HG03439 (cell line): ENCODE measurements at regions not wholly inside any gene's neighbourhood (a gene's known extent, or its start where the extent isn't known, plus 50 kb on each side); places are given as distances from the start of the nearest gene placed in this dataset.
"Not testable (repeated sequence)": the region's sequence is repeated elsewhere in the genome, so short reads cannot be mapped to it uniquely, and the experiment has no call there.

ENCODE experiments used
- ATAC-seq: cut with Tn5 transposase; IDR thresholded peaks from one replicate; pipeline ENCODE4 v1.9.1; 2021; ENCODE audit warnings: mild to moderate bottlenecking, moderate library complexity; ENCODE audit not compliant: unreplicated experiment

DNA sequence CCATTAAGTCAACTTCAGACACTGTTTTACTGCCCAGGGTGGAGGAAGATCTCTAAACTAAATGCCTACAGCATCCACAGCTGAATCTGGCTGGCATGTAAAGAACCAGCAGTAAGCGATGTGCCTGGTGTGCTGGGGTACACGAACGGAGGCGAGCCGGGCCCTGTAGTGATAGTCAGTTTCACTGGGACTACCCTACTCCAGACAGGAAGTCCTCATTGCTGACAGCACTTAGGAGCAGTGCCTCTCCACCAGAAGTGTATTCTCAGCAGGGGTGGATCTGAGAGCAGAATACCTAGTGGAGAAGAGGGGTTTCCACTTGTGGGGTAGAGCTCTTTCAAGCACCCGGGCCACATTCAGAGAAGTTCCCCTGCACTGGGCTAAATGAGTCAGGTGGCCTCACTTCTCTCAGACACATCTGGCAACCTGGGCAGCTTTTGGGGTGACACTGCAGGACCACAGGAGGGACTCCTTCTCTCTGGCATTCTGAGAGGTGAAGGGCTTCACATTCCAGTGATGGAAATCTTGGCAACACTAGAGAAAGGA, 290.3 kb upstream of the PLGLB1 start:
- not testable (repeated sequence) for ATAC-seq

DNA sequence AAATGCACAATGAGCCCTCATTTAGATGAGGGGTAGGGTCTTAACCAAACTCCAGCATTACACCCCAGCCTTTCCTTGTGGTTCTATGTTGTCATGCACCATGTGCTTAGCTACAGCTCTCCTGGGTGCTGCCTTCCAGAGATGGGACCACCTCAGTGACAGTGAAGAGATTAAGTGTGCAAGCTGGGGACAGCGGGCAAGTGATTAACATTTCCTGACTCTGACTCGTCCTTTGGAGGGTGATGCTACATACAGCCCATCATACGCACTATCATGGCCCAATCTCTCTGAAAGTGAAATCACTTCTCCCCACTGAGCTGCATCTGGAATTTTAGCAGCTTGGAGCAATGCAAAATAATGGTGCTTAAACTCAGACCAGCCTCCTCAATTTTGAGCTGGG, 293.0 kb upstream of the PLGLB1 start:
- not testable (repeated sequence) for ATAC-seq

DNA sequence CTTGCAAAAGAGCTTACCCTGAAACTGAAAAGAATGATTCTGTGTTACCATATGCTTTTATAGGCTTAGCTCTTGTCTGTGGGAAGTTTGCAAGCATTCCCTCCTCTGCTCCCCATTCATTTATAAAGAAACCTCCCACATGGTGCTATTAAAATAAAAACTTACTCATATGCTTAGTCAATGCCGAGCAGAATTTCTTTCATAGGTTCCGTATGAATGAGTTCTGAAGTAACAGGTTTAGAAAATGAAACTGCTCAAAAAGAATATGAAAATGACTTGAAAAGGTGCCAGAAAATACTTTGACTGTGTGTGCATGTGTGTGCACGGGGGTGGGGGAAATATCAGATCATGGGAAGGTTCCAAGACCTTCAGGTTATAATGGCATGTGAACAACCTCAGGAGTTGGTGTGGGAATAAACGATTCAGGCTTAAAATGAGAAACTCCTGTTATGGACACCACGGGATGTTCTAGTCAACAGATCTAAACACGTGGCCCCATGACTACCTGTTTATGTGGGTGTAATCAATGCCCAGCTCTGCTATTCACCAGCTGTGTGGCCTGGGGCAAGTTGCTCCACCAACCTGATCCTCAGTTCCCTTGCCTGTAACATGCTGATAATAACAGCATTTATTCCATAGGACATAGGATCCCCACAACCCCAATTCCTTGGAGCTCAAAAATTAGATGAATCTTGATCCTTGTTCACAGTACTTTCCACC, 293.7 kb upstream of the PLGLB1 start:
- not testable (repeated sequence) for ATAC-seq

DNA sequence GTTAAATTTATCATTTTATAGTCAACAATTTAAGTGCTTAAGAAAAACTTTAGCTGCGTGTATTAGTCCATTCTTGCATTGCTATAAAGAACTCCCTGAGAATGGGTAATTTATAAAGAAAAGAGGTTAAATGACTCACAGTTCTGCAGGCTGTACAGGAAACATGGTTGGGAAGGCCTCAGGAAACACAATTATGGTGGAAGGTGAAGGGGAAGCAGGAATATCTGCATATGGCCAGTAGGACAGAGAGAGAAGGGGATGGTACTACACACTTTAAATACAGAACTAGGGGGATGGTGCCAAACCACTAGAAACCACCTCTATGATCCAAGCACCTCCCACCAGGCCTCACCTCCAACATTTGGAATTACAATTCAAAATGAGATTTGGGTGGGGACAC, 295.5 kb upstream of the PLGLB1 start:
- ATAC-seq, result not testable (repeated sequence)

DNA sequence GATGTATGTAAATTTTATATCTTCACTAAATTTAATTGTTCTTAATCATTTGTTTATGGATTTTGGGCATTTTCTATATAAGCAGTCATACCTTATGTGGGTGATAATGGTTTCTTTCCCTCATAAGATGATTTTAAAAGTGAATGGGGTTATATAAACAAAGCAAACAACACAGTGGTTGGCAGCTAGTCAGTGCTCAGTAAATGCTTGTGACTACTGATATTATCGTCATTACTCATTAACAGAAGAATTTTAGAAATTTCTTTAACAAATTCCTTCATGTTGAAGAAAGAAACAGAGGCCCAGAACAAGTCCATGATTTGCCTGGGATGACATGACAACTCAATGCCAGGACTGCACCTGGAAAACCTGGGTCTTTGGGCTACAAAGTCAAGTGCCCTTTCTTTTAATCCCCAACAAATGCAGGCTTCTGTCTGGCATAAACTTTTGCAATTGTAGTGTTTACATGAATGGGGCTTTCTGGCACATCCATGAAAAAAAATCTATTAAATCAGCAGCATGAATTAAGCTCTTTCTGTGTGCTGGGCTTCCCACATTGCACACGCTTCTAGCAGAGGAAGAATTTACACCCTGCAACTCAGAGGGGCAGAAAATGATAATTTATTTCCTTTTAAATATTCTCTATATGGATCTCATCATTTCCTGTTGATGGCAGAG, 297.3 kb upstream of the PLGLB1 start:
- ATAC-seq, result not testable (repeated sequence)

DNA sequence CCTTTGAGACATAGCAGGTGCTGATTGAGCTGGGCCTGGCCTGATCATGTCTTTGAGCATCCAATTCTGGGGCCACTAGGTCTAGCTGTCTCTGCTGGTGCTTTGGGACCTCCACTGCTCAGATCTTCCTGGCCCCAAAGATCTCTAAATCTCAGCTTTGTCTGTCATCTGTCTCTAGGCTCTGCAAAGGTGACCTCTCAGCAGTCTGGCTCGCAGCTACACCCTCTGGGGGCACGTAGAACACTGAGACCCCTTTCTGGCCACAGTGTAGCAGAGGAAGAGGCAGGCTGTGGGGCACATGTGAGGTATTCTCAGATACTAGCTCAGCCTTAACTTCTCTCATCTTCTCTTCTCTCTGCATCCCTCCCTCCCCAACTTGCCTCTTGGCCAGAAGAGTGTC, 298.1 kb upstream of the PLGLB1 start:
- ATAC-seq, result not testable (repeated sequence)

DNA sequence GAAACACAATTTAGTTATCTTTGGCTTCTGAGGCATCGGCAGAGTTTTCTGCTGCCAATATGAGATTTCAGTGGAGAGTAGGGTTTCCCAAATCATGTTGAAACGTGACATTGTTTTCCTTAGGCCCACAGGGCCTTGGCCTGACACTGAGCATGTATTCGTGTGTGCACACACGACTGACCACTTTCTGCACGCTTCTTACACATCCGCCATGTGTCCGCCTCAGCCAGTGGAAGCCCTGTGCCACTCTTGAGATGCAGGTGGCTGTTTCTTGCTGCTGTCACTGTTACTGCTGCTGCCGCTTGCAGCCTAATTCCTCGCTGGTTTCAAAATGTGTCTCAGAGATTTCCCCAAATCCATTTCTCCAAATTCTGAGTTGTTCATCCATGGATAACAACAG, 299.6 kb upstream of the PLGLB1 start:
- ATAC-seq, result not testable (repeated sequence)

DNA sequence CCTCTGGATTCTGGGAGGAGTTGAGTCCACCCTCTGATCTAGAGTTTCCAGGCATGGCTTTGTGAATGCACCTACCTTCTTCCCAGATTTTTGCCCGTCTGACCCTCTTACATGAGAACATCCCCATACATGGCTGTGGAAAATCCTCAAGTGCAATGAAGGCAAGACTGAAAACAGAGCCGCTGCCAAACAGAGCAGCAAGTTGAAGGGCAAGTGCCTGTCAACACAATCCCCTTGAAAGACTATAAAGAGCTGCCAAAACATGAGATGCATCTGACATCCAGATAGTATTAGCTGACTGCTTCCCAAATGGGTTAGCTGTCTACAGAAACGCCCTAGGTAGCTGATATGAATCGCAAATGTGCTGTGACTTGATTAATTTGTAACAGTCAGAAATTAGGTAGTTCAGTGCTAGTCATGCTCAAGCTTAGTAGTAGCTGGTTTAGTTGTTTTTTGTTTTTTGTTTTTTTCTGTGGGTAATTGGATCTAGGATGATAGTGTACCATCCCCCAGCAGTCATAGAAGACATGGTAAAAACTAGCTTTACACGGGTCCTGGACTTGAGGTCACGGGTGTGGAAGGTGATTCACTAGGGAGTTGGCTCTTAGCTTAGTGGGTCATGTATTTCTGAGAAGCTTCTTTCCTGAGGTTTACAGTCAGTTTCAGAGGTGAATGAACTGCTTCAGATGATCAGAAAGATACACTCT, 302.8 kb upstream of the PLGLB1 start:
- not testable (repeated sequence) for ATAC-seq

DNA sequence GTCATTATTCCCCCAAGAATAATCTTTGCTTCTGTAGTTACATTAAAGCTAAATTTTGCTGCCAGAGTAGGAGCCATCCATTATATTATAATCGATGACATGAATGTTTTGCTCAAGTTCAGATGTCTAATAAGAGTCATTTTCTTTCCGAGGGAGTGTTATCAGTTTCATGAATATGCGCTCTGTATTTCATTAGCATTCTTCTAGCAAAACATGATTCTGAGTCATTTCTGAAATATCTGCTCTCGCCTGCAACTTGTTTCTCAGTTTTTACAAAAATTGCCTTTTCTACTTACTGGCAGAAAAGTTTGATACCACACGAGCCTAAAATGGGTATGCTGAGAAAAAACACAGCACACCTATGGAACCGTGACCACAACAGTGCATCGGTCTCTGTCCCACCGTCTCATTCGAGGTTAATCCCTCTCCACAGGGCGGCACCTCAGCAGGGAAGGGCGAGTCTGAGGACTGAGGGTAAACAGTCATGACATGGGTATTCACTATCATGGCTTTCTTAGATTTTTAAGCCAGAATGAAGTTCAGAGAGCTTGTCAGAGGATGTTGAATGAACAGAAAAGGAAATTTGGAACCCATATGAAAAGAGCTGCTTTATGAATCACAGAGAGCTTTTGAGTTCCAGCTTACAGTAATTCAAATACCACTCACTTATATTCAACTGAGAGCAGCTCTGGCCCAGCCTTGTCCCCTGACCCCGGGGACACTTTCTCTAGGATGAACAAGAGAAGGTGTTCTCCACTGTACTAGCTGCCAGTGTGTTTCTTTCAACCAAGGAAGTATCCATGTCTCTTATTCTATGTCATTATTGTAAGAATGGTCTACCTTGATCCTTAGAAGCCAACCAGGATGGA, 303.6 kb upstream of the PLGLB1 start:
- not testable (repeated sequence) for ATAC-seq

DNA sequence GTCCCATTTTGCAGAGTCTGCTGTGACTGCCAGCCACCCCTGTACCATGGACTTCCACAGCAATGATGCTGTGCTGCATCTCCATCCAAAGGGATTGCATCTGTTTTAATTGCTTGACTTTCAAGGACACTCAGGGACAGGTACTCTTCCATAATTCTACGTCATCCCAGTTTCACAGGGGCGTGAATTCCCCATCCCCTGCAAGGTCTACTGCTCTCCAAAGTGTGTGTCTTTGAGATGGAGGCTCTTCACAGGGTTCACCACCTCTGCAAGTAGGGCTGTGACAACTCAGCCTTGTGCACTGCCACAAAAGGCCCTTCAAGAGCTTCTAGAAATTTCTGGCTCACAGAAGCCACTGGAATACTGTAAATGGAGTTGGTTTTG, 304.3 kb upstream of the PLGLB1 start:
- ATAC-seq, result not testable (repeated sequence)

DNA sequence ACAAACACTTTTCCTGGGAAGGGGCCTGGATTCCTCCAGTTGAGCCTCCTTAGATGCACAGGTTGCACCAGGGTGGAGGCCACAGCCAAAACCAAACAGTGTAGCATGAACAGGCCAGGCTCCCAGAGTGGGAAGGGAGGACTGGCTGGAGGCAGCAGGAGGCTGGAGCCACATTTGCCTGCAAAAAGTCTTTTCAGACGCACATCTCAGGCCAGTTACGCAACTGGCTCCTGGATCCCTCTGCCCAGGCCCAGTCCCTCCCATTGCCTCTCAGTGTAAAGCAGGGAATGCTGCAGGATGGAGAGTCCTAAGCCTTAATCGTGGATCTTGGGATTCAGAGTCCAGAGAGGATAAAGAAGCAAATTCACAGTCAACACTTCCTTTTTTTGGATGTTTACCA, 305.1 kb upstream of the PLGLB1 start:
- ATAC-seq, result not testable (repeated sequence)

DNA sequence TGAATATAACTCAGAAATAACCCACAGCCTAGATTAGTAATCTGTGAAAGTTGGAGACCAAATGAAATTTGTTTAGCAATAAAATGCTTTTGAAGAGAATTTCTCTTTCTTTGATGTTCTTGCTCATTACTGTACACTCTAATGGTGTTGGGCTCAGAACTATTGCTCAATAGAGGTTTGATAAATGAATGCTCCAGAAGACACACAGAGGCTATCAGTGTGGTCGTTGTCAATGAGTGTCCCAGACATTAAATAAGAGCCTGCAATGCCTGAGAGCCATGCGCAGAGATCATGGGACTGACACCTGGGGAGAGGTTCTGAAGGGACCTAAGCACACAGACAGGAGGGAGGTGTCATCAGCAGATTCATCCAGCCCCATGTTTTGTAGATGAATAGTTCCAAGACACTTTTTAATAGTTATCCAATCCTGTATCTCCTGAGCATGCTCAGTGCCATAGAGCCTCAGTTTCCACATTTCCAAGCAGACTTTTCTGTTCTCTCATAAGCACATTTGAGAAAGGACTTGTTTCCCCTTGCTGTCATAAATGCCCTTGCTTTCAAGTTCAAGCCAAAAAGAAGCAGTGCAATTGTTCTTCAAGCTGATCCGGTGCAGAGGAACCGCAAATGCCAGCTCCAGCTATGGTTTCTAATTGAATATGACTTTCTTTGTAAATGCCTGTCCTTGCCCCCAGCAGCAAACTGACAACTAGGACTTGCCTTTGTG, 306.2 kb upstream of the PLGLB1 start:
- ATAC-seq, result not testable (repeated sequence)

DNA sequence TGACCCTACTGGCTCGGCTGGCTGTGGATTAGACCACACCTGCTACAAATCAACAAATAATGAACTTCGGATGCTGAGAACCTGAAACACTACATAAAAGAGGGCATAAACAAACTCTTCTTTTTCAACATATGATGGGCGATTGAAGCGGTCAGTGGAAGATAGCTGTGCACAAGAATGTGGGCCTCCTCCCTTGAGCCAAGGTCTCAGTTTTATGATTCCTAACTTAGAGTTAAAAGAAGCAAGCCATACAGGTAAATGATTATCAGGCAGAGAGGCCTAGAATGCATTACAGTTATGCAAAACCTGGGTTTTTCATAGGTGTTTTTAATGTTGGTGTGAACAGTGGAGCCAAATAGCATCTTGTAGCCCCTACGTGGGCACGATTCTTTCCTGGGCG, 307.9 kb upstream of the PLGLB1 start:
- not testable (repeated sequence) for ATAC-seq

DNA sequence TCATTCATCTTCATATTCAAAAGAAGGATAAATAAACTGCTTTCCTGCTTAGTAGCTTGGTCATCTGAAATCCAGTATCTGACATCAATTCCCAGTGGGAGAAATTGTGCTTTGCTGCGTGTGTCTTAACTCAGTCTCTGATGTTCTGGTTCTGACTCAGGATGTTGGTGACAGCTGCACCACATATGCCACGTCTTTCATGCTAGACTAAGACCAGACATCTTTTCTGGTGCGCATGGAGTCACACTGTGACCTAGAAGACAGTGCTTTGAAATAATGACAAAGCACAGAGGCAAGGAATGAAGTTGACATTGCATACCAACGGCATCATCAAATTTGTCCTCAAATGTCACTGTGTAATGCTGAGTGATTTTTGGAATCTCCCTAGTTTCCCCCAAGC, 308.8 kb upstream of the PLGLB1 start:
- not testable (repeated sequence) for ATAC-seq

DNA sequence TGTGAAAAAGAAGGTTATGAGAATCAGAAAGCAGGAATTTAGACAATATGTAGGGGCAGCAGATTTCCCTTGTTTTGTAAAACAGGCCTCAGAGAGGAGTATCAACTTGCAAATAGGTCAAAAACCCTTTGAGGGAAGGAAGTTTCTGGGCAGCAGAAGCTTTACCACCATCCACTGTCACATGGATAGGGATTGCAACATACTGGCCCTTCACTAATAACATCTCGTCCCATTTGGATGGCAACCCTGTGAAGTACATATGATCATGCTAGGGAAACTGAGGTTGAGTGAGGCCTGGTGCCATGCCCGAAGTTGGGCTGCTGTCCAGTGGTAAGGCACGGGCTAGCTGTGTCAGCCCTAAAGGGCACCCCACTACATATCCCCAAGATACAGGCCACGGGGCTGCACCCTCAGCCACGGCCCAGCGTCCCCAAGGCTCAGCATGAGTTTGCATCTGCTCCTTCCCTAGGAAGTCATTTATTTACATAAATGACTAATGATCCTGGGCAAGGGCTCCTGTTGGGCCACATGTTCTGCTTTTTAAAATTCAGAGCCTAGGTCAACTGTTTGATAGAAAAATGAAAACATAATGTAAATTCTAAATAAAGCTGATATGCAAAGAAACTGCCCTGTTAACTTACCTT, 310.4 kb upstream of the PLGLB1 start:
- not testable (repeated sequence) for ATAC-seq

DNA sequence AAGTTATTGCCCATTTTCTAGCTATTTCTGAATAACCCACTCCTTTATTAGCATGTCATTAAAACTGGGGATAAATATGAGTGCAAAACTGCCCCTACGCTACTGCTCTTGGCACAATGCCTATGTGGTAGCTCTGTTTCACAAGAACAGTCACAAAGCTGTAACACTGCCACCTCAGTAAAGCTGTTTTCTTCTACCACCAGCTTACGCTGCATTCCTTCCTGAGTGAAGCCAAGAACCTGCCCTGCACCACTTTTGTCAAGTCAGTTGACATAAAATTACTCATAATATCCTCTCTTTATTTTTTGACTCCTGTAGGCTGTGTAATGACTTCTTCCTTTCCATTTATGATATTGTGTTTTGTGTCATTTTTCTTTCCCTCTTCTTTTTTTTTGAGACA, 313.2 kb upstream of the PLGLB1 start:
- not testable (repeated sequence) for ATAC-seq

DNA sequence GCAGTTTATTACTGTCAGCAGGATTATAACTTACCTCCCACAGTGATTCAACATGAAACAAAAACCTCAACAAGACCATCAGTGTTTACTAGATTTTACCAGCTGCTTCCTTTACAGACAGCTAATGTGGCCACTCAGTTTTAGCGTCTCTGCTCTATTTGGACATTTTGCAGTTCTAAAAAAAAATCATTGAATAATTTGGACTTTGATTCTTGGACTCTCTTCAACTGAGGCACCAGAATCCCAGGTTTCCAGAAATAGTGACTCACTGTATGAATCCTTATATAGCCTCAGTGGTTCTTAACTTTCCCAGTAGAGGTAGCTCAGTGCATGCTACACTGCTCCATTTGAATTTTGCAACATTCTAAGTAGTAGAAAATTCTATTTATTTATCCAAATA, 317.4 kb upstream of the PLGLB1 start:
- ATAC-seq, result not testable (repeated sequence)

DNA sequence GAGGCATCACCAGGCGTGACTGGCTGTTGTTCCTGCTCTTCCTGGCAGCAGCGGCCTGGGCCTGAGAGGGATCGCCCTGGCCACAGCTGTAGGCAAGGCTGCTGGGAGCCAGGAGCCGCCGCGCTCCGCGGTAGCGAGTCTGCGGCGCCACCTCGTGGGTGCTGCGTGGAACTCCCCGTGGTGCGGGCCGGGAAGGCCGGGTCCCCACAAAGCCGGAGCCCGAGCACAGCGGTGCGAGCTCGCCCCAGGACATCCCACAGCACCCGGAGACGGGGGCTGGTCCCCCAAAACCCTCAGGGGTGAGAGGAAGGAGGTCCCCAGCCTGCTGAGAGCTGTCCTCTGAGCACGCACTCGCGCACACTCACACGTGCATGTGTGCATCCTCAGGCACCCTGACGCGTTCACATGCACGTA, 320.0 kb upstream of the PLGLB1 start:
- ATAC-seq, result not testable (repeated sequence)

DNA sequence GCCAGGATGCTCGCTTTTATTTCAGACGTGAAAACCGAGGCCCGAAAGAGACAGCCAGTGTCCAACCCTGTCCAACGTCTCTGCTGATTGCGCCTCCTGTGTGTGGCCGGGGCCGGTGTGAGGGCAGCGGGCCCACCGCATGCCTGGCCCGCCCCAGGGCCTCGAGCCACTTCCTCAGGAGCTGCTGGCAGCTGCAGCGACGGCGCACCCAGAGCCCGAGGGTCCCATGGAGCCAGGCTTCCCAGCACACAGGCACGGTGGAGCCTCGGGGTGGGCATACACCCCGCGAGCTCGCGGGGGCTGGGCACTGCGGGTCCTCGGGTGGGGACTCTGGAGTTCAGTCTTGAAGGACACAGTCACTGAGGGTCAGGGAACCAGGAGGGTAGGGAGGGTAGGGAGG, 320.5 kb upstream of the PLGLB1 start:
- not testable (repeated sequence) for ATAC-seq
